ENCODE measurements at regions not wholly inside any gene's neighbourhood (a gene's known extent, or its start where the extent isn't known, plus 50 kb on each side); places are given as distances from the start of the nearest gene placed in this dataset.

- peak; percentile 45 for DNase-seq
These were observed 193.4 kb upstream of the MYT1L start for GRCh38 chr2:2524348-2524941.

GRCh38 chr2:2523461-2524347, 192.6 kb upstream of the MYT1L start:
- DNase-seq: peak; percentile 45

GRCh38 chr2:2520401-2520811, 189.3 kb upstream of the MYT1L start:
- peak; percentile 43 for DNase-seq

- DNase-seq: no peak
These were observed 188.3 kb upstream of the MYT1L start for GRCh38 chr2:2519381-2519780.

- DNase-seq: no peak
These were observed 186.3 kb upstream of the MYT1L start for GRCh38 chr2:2517399-2517798.

GRCh38 chr2:2516386-2516785, 185.3 kb upstream of the MYT1L start:
- no peak for DNase-seq

GRCh38 chr2:2512931-2513330, 181.9 kb upstream of the MYT1L start:
- DNase-seq: no peak

- no peak for DNase-seq
These were observed 176.4 kb upstream of the MYT1L start for GRCh38 chr2:2507417-2507997.

GRCh38 chr2:2506536-2506935, 175.5 kb upstream of the MYT1L start:
- DNase-seq: no peak

GRCh38 chr2:2505604-2506003, 174.5 kb upstream of the MYT1L start:
- DNase-seq: no peak

- DNase-seq: no peak
These were observed 172.9 kb upstream of the MYT1L start for GRCh38 chr2:2503864-2504418.

- no peak for DNase-seq
These were observed 171.1 kb upstream of the MYT1L start for GRCh38 chr2:2502201-2502549.

- DNase-seq: no peak
These were observed 170.6 kb upstream of the MYT1L start for GRCh38 chr2:2501454-2502200.

- no peak for DNase-seq
These were observed 164.5 kb upstream of the MYT1L start for GRCh38 chr2:2495606-2496005.

GRCh38 chr2:2493496-2493895, 162.4 kb upstream of the MYT1L start:
- no peak for DNase-seq

GRCh38 chr2:2492800-2493199, 161.7 kb upstream of the MYT1L start:
- DNase-seq: no peak

GRCh38 chr2:2491964-2492363, 160.9 kb upstream of the MYT1L start:
- no peak for DNase-seq

GRCh38 chr2:2484301-2484700, 153.2 kb upstream of the MYT1L start:
- no peak for DNase-seq

GRCh38 chr2:2482851-2483250, 151.8 kb upstream of the MYT1L start:
- no peak for DNase-seq

- DNase-seq: no peak
These were observed 141.8 kb upstream of the MYT1L start for GRCh38 chr2:2472881-2473280.

- no peak for DNase-seq
These were observed 141.0 kb upstream of the MYT1L start for GRCh38 chr2:2472044-2472443.

GRCh38 chr2:2466534-2466933, 135.5 kb upstream of the MYT1L start:
- no peak for DNase-seq

- DNase-seq: no peak
These were observed 133.6 kb upstream of the MYT1L start for GRCh38 chr2:2464643-2465042.

Data from tongue (tissue), 1 donor.